DLD1 (cell line): ENCODE measurements at regions not wholly inside any gene's neighbourhood (a gene's known extent, or its start where the extent isn't known, plus 50 kb on each side); places are given as distances from the start of the nearest gene placed in this dataset.
"Not testable (repeated sequence)": the region's sequence is repeated elsewhere in the genome, so short reads cannot be mapped to it uniquely, and the experiment has no call there.

Experiments used
- in situ Hi-C: cut with HindIII; loops from 2 replicates; pipeline ENCODE4 v1.10.0; 2017; ENCODE audit warnings: low sequenced_read_pairs

DNA sequence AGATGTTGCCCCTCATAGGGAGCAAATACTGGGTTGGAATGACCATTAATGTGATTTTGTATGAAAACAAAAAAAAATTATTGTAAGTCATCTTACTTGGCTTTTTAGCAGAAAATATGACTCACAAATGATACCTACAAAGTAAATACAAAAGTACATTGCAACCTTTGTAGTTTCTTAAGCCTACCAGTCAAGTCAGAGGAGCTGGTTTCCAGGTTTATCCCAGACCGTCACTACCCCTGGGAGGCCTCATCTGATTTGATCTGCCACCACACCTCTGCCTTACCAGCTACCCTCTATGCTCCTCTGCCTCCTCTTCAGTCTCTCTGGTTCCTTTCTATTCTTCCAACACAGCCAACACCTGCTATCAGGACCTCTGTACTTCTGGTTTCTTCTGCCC, 349.9 kb upstream of the CCNH start:
- in situ Hi-C loops, result no loop called here

DNA sequence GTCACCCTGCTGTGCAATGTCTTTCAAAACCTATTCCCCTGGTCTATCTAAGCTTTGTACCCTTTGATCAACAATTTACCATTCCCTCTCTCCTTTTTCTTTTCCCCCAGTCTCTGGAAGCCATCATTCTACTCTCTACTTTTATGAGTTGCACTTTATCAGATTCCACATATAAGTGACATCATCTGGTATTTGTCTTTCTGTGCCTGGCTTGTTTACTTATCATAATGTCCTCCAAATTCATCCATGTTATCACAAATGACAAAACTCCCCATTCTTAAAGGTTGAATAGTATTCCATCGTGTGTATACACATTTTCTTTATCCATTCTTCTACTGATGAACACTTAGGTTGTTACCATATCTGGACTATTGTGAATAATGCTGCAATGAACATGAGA, 344.2 kb upstream of the CCNH start:
- in situ Hi-C loops, result no loop called here

DNA sequence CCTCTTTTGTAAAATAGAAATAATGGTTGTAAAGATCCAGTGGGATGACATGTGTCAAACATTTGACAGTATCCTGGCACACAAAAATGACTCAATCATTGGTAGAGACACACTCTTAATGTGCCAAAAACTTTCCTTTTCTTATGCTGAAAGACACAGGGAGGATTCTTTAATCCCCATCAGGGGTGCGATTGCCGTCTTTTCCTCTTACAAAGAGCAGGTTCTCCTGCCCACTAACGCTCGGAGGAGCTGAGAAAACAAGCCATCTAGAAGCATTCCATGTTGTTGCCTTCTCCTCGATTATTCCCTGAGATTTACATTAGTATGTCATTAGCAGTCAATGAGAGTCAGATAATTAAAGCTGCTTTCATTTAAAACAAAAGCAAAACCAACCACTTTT, 342.6 kb upstream of the CCNH start:
- in situ Hi-C loops, result no loop called here

DNA sequence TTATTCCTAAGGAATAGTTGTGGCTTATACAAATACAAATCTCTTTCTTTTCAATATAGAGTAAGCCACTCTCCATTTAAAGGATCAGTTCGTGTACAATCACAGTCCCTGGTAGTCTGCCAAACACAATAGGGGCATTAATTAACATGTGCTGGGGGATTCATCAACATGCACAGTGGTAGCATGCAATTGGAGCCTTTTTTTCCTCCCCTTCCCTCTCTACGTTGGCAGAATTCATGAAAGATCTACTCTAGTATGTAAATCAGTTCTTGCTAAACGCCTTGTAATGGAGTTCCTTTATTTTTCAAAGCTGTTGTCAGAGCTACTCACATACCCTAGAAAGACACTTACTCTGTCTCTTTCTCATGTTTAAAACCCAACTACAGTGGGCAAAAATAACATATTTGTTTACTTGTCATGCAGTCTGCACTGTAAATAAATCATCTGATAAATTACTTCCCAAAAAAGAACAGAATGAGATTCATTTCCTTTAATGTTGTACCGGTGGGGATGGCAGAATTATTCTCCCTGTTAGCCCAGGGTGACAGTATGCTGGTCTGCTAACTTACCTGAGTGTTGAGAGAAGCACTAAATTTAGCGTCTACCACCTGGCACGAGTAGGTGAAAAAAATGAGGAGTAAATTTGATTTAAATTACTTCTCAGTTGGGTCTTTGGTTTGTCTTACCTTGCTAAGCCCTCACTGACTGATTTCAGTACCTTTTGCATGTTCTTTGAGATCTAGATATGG, 341.5 kb upstream of the CCNH start:
- in situ Hi-C loops, result no loop called here

DNA sequence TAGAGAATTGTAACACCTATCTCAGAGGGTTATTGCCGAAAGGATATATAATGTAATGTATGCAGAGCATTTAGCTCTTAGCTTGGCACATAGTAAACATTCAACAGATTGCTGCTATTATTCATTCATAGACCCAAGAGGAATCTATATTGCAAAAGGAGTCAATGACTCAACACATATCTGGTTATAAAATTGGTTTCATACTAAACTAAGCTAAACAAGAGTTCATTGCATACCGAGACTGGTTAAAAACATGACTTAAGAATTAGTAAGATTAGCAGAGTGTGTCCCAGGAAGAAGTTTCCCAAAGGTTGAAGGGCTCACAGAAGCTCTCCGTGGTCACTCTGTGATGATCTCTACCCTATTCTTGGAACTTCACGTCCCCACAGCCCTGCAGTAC, 339.6 kb upstream of the CCNH start:
- in situ Hi-C loops, result no loop called here

DNA sequence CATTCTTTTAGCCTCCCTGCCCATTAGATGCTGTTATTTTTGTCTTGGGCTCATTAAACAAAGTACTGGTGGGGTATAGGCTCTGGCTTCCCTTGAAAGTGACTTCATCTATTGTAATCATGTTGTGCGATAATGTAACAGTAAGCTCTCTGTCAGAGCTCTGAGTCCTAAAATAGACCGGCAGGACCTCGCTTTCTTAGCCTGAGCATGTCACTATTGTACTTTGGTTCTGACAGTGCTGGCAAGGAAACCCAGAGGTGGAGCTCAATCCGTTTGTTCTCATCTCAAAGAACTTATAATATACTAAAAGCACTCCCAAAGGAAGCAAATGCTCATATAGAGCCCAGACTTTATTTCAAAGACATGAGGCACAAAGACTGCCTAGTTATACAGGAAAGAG, 339.1 kb upstream of the CCNH start:
- in situ Hi-C loops, result no loop called here

DNA sequence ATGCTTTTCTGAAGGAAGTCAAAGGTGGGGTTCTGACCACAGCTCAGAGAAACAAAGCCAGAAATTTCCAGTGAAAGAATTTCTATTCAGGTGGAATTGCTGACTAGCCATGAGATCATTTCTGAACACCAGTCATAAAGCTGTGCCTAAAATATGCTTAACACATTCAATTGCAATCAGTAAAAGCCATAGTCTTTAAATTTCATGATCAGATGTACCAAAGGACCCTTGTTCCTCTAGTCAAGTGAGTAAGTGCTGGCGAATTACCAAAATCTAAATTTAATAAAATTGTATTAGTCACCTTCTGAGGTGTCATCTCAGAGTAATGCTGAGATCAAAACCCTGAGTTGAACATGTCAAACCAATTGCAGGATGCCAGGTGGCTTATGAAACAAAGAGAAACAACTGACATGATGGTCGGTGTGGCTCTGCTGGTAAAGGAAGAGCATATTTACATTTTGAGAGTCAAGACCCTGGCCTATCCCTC, 334.2 kb upstream of the CCNH start:
- in situ Hi-C loops, result no loop called here

DNA sequence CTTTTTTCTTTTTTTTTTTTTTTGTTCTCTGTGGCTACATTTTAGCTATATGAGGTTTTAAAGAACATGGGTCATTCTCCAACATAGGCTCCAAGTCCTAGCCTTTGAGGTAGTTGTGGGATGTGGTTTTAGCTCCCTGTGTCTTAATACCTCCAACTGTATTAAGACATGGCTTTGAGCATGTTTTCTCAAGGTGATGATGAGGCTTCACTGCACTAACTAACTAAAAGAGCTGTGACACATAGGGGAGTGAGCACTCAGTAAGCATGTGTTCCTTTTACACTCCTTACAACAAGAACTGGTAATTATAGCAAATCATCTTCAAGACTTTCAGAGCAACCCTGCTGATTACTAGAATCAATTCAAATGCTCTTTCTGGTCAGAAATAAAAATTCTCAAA, 333.6 kb upstream of the CCNH start:
- in situ Hi-C loops, result no loop called here

DNA sequence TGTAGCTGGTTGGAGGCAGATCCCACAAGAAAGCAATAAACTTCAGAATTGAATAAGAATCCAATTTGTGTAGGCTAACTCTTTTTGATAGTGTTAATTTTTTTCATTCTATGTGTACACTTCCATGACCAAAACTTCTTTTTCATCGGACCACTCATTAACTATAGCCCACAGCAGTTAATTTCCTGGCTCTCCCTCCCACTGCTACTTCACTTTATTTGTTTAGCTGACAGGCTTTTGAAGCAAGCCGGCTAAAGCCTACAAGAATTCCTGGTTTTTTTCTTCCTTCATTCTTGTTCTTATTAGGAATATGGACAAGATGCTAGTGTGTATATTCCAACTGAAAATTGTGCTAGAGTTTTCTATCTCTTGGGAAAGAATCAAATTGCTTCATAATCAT, 329.2 kb upstream of the CCNH start:
- in situ Hi-C loops, result no loop called here

DNA sequence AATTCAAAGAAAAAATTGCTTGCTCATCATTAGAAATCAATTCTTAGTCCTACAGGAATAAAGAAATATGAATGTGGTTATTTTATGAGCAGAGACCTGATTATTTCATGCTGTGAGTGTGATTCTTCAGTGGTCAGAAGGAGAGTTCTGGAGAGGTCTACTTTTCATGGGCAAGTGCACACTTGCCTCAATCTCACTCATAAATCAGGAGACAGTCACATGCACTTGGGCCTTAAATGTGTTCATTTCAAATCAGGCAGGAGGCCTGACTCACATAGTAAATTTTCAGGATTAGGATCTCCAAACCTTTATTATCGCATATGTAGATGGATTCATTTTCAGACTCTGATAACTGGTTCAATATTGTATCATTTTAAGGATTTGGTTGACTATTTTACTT, 323.2 kb upstream of the CCNH start:
- in situ Hi-C loops, result no loop called here

DNA sequence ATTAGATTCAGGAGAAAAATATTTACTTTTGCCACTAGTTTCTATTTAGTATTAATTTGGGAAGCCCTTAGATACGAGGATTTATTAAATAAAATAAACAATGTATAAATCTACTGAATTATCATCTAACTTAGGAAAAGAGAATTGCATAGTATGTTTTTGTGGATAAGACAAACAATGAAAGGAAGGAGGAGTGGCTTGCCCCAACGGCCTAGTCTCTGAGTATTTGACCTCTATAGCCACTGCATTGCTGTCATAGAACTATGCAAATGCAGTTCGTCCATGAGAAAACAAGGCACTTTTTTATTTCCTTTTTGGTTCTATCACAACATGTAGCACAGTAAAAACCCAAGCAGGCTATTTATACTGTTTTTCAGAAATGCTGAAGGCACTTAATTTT, 321.2 kb upstream of the CCNH start:
- in situ Hi-C loops, result no loop called here

DNA sequence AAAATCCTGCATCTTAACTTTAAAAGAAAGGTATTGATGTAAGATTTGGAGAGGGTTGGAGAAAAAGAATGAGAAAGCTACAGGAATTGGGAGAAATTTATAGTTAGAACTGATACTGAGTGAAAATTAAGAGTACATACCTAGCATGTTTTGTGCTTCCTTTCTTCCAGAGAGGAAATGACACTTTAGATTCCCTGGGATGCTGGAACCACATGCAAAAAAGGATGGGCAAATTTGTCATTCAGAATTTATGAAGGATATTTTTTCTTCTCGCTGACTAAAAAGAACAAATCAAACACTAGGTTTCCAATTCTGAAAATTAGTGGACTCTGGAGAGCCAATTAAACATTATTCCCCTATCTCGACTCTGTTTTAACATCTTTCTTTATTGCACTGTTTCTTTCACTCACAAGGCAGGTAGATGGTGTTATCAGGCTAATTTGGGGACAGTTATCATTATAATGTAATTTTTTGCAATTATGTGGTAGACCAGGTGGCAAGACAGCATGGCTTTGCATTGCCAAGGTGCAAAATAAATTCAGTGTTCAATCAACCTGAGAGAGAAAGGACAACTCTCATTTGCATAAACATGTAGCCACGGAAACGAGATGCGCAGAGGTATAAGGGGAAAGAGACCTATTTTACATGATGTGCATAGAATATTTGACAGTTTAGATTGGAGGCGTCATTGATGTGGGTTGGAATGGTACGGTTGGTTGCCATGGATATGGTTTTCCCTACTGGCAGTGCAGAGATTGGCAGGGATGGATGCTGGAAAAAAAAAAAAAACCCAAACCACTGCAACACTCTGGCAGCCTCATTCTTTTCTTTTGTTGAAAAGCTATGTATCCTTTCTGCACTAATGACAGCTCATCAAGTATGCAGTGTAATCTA, 320.4 kb upstream of the CCNH start:
- in situ Hi-C loops, result no loop called here

DNA sequence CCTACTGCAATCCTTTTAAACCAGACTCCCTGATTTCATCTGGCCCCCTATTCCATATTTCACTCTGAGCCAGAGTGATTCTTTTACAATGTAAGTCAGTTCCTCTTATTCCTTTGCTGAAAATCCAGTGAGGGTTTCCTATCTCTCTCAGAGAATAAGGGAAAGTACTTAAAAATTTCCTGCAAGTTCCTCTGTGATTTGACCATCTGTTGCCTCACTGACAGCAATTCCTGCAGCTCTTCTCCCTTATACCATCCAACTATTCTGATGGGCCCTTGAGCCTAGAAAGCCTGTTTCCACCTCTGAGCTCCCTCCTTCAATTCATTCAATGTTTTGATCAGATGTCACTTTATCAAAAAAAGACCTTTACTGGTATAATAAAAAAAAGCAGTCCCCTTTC, 317.1 kb upstream of the CCNH start:
- in situ Hi-C loops, result no loop called here

DNA sequence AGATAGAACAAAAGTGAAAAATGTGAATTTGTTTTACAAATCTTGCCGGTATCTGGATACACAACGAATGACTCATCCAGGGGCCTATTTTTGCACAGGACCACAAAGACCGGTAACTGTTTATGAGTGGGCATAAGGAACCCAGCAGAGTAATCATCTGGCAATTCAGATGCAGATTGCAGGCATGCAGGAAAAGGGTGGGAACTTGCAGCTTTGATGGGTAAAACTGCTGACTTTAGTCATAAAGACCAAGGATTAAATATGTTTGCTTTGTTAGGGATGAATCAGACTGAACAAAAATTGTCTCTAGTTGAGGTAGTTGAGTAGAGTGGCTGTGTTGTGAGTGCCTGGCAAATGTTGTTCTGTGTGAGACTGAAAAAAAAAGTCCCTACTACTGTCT, 309.6 kb upstream of the CCNH start:
- in situ Hi-C loops, result no loop called here

DNA sequence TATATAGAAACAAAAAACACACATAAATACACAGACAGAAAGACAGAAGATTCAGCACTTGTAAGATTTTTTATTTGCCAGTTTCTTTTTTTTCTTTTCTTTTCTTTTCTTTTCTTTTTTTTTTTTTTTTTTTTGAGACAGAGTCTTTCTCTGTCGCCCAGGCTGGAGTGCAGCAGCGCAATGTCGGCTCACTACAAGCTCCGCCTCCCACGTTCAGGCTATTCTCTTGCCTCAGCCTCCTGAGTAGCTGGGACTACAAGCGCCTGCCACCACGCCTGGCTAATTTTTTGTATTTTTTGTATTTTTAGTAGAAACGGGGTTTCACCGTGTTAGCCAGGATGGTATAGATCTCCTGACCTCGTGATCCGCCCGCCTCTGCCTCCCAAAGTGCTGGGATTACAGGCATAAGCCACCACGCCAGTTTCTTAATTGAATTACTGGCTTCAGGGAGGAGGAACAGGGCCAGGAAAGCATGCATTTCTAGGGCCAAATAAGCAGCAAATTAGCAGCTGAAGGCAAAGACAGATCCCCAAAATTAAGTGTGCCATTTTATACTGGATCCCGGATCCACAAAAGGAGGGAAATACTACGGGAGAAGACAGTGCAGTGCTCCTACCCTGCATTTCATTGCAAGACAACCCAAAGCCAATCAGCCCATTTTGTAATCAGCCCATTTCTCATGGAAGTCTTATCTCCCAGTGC, 305.6 kb upstream of the CCNH start:
- in situ Hi-C loops, result not testable (repeated sequence)

DNA sequence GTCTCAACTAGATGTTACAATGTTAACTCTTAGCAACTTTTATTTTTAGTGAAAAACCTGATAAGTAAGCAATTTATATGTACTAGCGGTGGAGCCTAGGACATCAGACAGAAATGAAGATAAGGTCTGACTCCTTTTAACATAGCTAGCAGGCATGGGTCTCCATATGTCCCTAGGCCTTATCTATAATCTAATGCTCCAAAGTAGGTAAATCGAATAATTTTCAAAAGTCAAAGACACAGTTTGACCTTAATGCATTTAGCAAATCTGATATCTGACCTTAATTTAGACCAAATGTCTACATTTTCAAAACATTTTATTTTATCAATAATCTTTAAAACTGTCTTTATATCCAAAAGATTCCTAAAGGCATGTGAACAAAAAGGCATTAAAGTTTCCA, 305.0 kb upstream of the CCNH start:
- in situ Hi-C loops, result no loop called here

DNA sequence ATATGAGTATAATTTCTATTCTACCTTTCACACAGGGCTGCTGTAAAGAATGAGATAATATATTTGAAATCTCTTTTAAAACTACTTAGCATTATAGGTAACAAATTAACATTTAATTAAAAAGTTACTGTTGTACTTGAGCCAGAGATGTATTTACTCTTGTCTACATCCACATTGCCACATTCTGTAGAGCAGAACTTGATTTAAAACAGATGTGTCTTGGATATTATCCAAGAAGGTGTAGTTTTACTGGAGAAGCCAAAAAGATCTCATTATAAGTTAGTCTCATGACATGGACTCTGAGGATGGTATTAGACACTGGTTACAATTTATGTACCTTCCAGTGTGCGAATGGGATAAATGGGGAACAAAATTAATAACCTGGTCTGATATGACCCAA, 293.1 kb upstream of the CCNH start:
- in situ Hi-C loops, result no loop called here

DNA sequence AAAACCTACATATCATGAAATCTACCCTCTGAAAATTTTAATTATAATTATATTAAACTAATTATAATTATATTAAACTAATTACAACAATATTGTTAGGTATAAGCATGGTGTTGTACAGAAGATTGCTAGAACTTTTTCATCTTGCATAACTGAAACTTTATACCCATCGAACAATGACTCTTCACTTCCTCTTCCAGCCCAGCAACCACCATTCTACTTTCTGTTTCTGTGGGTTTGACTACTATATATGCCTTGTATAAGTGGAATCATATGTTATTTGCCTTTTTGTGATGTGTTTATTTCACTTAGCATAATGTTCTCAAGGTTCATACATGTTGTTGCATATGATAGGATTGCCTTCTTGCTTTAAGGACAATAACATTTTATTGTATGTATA, 274.2 kb upstream of the CCNH start:
- in situ Hi-C loops, result no loop called here

DNA sequence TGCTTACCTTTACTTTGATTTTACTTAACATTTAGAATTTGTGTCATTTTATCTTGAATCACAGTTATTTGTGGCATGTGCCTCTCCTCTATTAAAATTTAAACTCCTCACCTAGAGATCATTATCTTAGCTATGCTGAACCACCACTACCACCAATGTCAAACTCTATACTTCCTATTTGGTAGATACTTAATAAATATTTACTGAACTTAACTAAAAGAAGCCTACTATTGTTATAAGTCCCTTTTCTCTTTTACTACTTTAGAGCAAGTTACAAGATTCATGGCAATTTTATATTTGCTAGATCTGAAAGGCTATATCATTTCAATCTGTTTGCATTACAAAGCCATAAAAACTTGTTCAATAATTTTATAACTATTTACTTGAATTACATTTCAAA, 273.3 kb upstream of the CCNH start:
- in situ Hi-C loops, result no loop called here

DNA sequence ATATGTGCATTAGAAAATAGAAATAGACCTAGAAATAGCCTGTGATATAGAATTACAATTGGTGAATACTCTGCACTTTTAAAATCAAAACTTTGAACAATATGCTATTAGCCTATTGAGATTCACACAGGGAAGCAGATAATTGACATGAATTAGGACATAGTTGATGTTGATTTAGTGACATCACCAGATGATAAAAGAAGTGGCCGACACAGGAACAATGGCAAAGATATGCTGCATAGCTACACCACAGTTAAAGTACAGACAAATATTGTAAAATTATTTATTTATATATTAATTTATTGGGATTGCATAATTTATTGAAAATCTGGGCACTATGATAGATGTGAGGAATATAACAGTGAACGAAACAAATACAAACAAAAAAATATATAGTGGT, 261.5 kb upstream of the CCNH start:
- in situ Hi-C loops, result no loop called here

DNA sequence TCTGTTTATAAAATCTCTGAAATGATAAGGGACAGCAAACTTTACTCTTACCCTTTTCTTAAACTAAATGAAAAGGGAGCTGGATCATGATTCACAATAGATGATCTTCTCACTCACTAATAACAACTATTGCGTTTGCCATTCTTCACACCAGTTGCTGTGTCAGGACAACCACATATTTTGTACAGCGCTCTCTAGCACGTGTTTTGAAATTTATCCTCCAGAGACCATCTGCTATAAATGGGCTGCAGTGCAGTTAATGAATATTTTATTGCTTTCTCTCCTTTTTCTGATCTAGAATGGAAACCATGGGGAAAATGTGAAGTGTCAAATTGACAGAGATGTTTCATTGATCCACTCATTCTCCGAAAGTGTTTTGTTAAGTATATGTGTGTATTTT, 258.4 kb upstream of the CCNH start:
- in situ Hi-C loops, result no loop called here

DNA sequence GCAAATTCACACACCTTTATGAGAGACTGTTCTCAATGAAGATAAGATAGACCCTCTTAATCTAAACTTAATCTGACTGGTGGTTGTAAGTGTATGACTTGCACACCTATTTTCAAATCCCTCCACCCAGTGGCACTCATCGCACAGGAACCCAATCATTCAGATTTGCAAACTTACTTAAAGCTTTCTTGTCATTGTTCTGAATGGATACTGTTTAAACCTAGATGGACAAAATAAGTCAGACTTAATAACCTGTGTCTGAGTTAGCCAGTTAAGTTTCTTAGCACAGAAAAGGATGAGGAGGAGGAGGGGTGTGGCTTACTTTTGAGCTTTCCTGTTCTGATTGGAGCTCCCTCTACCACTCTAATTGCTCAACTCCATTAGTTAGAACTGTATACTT, 252.4 kb upstream of the CCNH start:
- in situ Hi-C loops, result no loop called here
